CD4-positive, alpha-beta T cell (primary cell): ENCODE measurements at regions not wholly inside any gene's neighbourhood (a gene's known extent, or its start where the extent isn't known, plus 50 kb on each side); places are given as distances from the start of the nearest gene placed in this dataset.

Experiments used
- ATAC-seq: fragments of 200-7000 bp; cut with Tn5 transposase; one replicate; pipeline ENCODE4 v1.10.0; 2022; ENCODE audit warnings: mild to moderate bottlenecking; ENCODE audit not compliant: poor library complexity
- CTCF ChIA-PET: fragments of 350-600 bp; sonication (Branson Sonifier 250); formaldehyde crosslinking; loops from one replicate; lab custom pipeline; 2021; ENCODE audit warnings: antibody characterized with exemption, inconsistent platforms; lab: Charles Lee
- POLR2A ChIA-PET: fragments of 350-600 bp; sonication (Branson Sonifier 250); formaldehyde crosslinking; loops from one replicate; lab custom pipeline; 2021; ENCODE audit warnings: antibody characterized with exemption, inconsistent platforms; lab: Charles Lee
- DNase-seq, 14 experiments: peaks; one replicate each; pipeline ENCODE4 v3.0.0-alpha.2; 2013 to 2020; ENCODE audit warnings: mixed read lengths in 2 of 14
- H3K27ac ChIP-seq, 2 donors: one replicate each; pipeline versions ENCODE4 v1.5.1 to v1.7.0; 2013; ENCODE audit warnings: low read length in 2 of 2, low read depth in 1 of 2, mild to moderate bottlenecking in 1 of 2
- H3K27me3 ChIP-seq, 2 experiments: 1 replicate in 1 of 2; 2 replicates in 1 of 2; pipeline versions ENCODE4 v1.6.1 to v1.7.0; 2013; ENCODE audit warnings: low read length in 2 of 2, control low read depth in 1 of 2, mild to moderate bottlenecking in 1 of 2, moderate library complexity in 1 of 2; ENCODE audit not compliant: insufficient read depth in 2 of 2, control insufficient read depth in 1 of 2
- H3K36me3 ChIP-seq: one replicate; pipeline ENCODE4 v1.6.1; 2013; ENCODE audit warnings: low read length, control low read depth; ENCODE audit not compliant: insufficient read depth
- H3K4me1 ChIP-seq: one replicate; pipeline ENCODE4 v1.6.1; 2013; ENCODE audit warnings: low read length, control low read depth; ENCODE audit not compliant: insufficient read depth
- H3K4me3 ChIP-seq: one replicate; pipeline ENCODE4 v1.5.1; 2013; ENCODE audit warnings: mild to moderate bottlenecking, low read length, moderate library complexity
- H3K9me3 ChIP-seq, 2 experiments: 1 replicate in 1 of 2; 2 replicates in 1 of 2; pipeline versions ENCODE4 v1.6.1 to v1.7.0; 2013; ENCODE audit warnings: low read length in 2 of 2, mild to moderate bottlenecking in 2 of 2, control low read depth in 1 of 2, moderate library complexity in 1 of 2; ENCODE audit not compliant: control insufficient read depth in 1 of 2, insufficient read depth in 1 of 2
- H3K27ac Mint-ChIP-seq: one replicate; pipeline ENCODE4 v1.8.0; 2020; ENCODE audit warnings: mixed read lengths
- H3K27me3 Mint-ChIP-seq: one replicate; pipeline ENCODE4 v1.8.0; 2021; ENCODE audit warnings: mixed read lengths
- H3K36me3 Mint-ChIP-seq: one replicate; pipeline ENCODE4 v1.8.0; 2021; ENCODE audit warnings: low read depth, mixed read lengths
- H3K4me1 Mint-ChIP-seq: one replicate; pipeline ENCODE4 v1.8.0; 2021; ENCODE audit warnings: low read depth, mixed read lengths
- H3K4me3 Mint-ChIP-seq: one replicate; pipeline ENCODE4 v1.8.0; 2020; ENCODE audit warnings: mild to moderate bottlenecking, mixed read lengths
- H3K9me3 Mint-ChIP-seq: one replicate; pipeline ENCODE4 v1.8.0; 2020; ENCODE audit warnings: mixed read lengths
- CTCF ChIP-seq: fragments of 200-600 bp; IDR thresholded peaks from one replicate; pipeline ENCODE4 v1.8.0; 2022; ENCODE audit warnings: antibody characterized with exemption, mild to moderate bottlenecking
- intact Hi-C, 2 experiments: fragments of 100-400 bp; cut with DNase I in 1 of 2; cut with micrococcal nuclease in 1 of 2; formaldehyde crosslinking; loops; one replicate each; pipeline versions ENCODE4 v1.15.1 to v1.9.0; 2023 to 2025; cut with DNase I, micrococcal nuclease

- POLR2A ChIA-PET, result no interaction called here
- H3K9me3 ChIP-seq, result no peaks in the 10 kb centered on the region
- ATAC-seq (no peak), DNase-seq (no peak)
- Mint-ChIP-seq H3K36me3 (no peaks in the 10 kb centered on the region), H3K27me3 (no peaks in the 10 kb centered on the region), H3K4me1 (no peaks in the 10 kb centered on the region), H3K27ac (no peak overlapping the region), H3K4me3 (no peak overlapping the region), H3K9me3 (peaks cover 31% of the 10 kb centered on the region)
- no peaks in the 10 kb centered on the region for H3K27me3 ChIP-seq
- H3K4me1 ChIP-seq, result no peaks in the 10 kb centered on the region
- H3K4me3 ChIP-seq, result no peak overlapping the region
- intact Hi-C loops, result loop anchor here in 1 of 2 experiments (10.0 kb wide), 1 partner anchor 65 kb away; no protein-coding TSS in a partner anchor
- H3K27ac ChIP-seq, result no peak overlapping the region
- H3K36me3 ChIP-seq, result no peaks in the 10 kb centered on the region
- CTCF ChIA-PET, result no interaction called here
- TF ChIP-seq CTCF, result no peak
Measured at GRCh38 chr11:100459811-100460210, 227.3 kb upstream of the ARHGAP42 start.

- Histone ChIP-seq H3K4me1 (no peaks in the 10 kb centered on the region), H3K27ac (no peak overlapping the region), H3K36me3 (no peaks in the 10 kb centered on the region), H3K27me3 (no peaks in the 10 kb centered on the region), H3K4me3 (no peak overlapping the region), H3K9me3 (no peaks in the 10 kb centered on the region)
- Mint-ChIP-seq H3K4me1 (no peaks in the 10 kb centered on the region), H3K4me3 (no peak overlapping the region), H3K27me3 (no peaks in the 10 kb centered on the region), H3K27ac (no peak overlapping the region), H3K36me3 (no peaks in the 10 kb centered on the region), H3K9me3 (peaks cover 31% of the 10 kb centered on the region)
- ChIA-PET CTCF (no interaction called here), POLR2A (no interaction called here)
- intact Hi-C loops, result loop anchor here in 1 of 2 experiments (10.0 kb wide), 1 partner anchor 64 kb away; no protein-coding TSS in a partner anchor
- ATAC-seq (no peak), DNase-seq (no peak)
- TF ChIP-seq CTCF, result no peak
Measured at GRCh38 chr11:100460426-100460825, 226.7 kb upstream of the ARHGAP42 start.

- no peak overlapping the region for H3K4me3 ChIP-seq
- DNase-seq (no peak), ATAC-seq (no peak)
- no peaks in the 10 kb centered on the region for H3K27me3 ChIP-seq
- Mint-ChIP-seq H3K4me1 (no peaks in the 10 kb centered on the region), H3K4me3 (no peak overlapping the region), H3K9me3 (peaks cover 14% of the 10 kb centered on the region), H3K27ac (no peak overlapping the region), H3K36me3 (no peaks in the 10 kb centered on the region), H3K27me3 (no peaks in the 10 kb centered on the region)
- TF ChIP-seq CTCF, result no peak
- no peaks in the 10 kb centered on the region for H3K4me1 ChIP-seq
- H3K36me3 ChIP-seq, result no peaks in the 10 kb centered on the region
- H3K27ac ChIP-seq, result no peak overlapping the region
- CTCF ChIA-PET, result no interaction called here
- POLR2A ChIA-PET, result no interaction called here
- intact Hi-C loops, result loop anchor here in 1 of 2 experiments (10.0 kb wide), 1 partner anchor 57 kb away; no protein-coding TSS in a partner anchor
- peaks cover 0 to 5% of the 10 kb centered on the region in 2 experiments for H3K9me3 ChIP-seq
Measured at GRCh38 chr11:100467821-100468508, 219.1 kb upstream of the ARHGAP42 start.
